HG03064 (cell line): ENCODE measurements at regions not wholly inside any gene's neighbourhood (a gene's known extent, or its start where the extent isn't known, plus 50 kb on each side); places are given as distances from the start of the nearest gene placed in this dataset.
"Not testable (repeated sequence)": the region's sequence is repeated elsewhere in the genome, so short reads cannot be mapped to it uniquely, and the experiment has no call there.

Source experiments
- ATAC-seq: cut with Tn5 transposase; IDR thresholded peaks from one replicate; pipeline ENCODE4 v1.9.1; 2021; ENCODE audit warnings: low read depth; ENCODE audit not compliant: unreplicated experiment

- not testable (repeated sequence) for ATAC-seq
These were observed 122.1 kb downstream of the SPAG6 start for GRCh38 chr10:22467393-22467792.

- no peak for ATAC-seq
These were observed 123.4 kb downstream of the SPAG6 start for GRCh38 chr10:22468570-22469320.

DNA sequence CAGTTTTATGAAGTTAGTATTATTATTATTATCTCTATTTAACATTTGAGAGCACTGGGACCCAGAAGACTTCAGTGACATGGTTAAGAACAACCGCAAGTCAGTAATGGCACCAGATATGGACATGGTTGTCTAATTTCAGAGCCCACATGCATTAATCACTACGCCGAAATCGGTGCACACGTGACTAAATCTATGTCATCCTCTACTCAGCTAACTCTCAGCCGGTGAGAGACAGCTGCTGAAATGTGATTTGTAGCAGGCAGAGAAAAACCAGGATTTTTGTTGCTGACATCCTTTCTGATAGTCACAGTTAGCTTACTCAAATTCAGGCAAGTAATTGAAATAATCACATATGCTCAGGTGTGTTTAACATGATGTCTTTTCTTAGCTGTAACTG is 127.7 kb downstream of the SPAG6 start:
- ATAC-seq: no peak

DNA sequence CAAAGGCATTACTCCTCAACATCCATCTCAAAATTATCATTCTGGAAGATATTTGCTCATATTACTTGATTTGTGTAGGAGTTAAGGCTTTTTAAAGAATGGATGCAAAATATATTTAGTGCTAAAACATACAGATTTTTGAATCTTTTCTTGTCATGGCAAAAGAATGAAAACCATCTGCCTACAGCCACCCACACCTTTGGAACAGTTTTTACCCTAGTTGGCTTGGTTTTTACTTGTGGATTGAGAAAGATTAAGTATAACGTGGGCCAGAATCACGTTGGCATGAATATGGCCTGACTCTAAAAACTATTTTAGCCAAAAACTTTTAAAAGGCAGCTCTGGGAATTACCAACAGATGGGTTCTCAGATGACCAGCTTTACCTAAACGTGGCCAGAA is 128.2 kb downstream of the SPAG6 start:
- ATAC-seq: no peak

DNA sequence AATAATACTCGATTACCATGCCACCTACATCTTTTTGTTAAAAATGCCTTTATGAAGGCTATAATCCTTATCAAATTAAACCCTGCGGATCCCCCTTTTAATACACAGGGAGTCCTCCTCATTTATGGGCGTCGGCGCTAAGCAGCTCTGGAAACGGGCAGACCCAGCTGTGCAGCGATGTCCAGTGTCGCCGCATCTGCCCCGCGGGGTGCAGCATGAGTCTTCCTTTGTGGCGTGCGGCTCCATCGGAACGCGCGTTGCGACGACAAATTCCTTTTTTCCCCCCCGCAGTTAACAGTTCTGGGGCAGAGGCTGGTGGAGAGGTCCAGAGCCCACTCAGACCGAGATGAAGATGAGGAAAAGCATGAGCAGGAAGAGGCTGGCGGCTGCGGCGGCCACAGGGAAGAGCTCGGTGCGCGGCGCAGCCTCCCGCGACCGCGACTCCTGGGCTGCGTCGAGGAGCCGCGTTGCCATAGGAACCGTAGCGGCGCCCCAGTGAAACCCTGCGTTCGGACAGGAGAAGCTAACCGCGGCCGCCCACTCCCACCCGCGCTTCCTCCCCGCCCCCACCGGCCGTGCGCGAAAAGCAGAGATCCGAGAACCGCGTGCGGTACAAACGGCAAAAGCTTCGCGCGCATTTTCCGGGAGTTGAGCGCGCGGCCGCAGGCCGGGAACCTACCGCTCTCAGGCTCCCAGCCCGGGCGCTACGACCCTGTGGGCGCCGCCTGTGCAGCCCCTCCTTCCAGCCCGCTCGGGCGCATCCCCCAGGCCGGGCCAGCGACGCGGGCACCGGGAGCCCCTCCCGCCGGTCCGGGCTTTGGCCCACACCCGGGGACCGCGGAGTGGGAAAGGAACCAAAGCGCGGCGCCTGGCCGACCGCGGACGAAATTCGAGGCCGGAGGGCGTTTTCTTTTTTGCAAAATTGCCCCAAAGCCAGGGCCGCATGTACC is 130.6 kb downstream of the SPAG6 start:
- no peak for ATAC-seq

GRCh38 chr10:22476601-22477321 is 131.5 kb downstream of the SPAG6 start:
- no peak for ATAC-seq

DNA sequence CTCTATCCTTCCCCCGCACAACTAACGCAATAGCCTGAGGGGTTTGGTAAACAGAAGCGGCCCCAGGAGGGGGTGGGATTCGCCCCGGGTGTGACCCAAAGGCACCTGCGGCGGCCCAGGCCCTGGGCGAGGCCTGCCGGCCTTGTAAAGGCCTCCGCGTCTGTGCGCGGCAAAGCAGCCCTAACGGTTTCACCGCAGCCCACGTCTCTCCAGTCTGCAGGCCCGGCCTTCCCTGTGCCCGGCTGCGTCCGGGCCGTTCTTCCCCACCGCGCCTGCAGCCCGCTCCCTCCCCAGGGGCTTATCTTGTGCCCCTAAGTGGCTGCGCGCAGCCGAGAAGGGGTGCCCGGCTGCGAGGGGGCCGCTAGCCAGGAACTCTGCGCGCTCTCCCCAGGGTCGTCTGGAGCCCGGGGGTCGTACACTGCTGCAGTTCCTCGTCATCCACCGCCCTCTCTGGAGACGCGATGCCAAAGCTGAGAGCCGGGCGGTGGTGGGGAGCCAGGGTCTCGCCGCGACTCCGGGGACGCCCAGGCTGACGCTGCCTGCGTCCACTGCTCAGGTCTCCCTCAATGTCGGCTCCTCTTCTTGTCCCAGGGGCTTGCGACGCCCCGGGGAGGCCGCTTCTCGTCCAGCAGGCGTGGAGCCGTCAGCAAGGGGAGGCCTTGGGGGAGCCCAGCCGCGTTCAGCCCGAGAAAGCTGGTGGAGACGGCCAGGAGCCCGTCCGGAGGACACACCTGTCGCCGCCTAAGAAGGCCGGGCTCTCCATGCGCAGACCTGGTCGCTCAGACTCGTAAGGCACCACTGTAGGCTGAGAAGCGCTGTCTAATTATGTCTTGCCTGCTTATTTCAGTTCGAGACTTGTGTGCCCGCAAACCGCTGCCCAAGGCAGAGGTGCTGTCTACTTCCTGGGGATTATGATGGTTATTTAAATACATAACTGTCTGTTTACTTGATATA is 132.3 kb downstream of the SPAG6 start:
- peak; percentile 56 for ATAC-seq

DNA sequence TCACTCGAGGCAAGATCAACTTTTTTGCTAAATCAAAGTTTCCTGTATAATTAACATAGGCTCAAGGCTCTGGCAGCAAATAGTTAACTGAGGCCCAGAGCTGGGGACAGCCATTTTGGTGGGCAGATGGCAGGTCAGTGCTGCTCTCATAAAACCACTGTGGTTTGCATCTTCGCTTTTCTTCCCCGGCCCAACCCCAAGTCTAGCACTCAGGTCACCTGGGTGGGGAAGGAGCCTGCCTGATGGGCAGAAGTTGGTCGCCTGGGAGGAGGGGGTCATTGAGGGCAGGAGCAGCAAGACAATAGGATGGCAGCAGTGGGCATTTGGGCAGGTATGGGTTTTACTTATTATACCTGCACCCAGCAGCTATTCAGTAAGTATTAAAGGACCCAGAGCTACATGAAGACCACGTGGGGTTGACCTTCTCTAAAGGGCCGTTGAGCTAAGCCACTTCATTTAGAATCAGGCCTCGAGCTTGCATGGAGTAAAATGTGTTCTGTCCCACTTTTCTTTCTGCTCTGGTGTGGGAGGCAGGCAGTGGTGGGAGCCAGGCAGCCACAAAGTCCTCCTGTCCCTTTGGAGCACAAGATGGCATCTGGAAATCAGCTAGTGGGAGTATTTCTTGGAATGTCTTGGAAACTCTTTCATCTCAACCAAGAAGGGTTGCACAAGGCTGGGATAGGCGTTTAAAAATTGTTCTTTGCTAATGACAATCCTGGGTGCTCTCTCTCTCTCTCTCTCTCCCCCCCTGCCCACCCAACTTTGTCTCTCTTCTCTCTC is 133.4 kb downstream of the SPAG6 start:
- ATAC-seq: no peak

DNA sequence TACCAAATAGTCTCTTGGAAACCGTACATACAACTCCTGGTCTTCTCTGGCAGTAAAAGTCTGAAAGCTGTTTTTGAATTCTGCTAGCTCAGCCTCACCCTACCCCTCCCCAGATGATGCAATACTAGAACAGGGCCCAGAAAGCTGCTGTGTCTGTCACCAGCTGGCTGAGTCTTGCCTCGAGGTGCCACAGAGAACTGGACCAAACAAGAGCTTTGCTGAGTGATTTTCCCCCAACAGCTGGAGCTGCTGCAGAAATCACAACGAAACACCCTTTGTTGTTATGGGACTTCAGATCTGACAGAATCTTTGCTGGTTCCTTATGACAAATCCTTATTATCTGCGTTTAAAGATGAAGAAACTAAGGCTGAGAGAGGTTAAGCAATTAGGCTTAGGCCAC is 134.1 kb downstream of the SPAG6 start:
- no peak for ATAC-seq

GRCh38 chr10:22481106-22481505 is 135.8 kb downstream of the SPAG6 start:
- no peak for ATAC-seq

- no peak for ATAC-seq
These were observed 136.6 kb downstream of the SPAG6 start for GRCh38 chr10:22481687-22482539.

DNA sequence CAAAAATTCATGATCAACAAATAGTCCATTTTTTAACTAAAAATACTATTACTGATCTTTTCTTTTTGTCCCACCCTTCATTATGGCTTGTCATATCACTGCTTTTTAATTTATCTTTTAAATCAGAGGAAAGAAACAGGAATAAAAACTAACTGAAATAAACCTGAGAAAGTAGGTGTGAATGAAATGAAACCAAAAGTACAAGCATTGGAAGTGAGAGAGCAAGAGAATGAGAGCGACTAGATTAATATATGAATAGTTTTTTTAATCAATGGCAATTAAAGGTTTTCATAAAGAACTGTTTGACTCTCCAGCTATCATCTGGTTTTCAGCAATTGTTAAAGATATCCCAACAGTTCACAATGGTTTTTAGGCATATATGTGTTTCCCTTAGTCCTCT is 137.8 kb downstream of the SPAG6 start:
- ATAC-seq: no peak
